BLaER1 treated with 17β-estradiol and CSF1 and Interleukin-3, amounts not matched to agents 10 nM and 100 nM (cell line): ENCODE measurements at regions not wholly inside any gene's neighbourhood (a gene's known extent, or its start where the extent isn't known, plus 50 kb on each side); places are given as distances from the start of the nearest gene placed in this dataset.
"Not testable (repeated sequence)": the region's sequence is repeated elsewhere in the genome, so short reads cannot be mapped to it uniquely, and the experiment has no call there.

Source experiments
- H3K27ac ChIP-seq, 11 experiments: shearing (Covaris generic); formaldehyde crosslinking; 2 replicates each; pipeline ENCODE4 v1.8.1; 2022
- H3K27me3 ChIP-seq, 11 experiments: shearing (Covaris generic); formaldehyde crosslinking; 2 replicates each; pipeline ENCODE4 v1.8.1; 2022
- H3K36me3 ChIP-seq, 11 experiments: shearing (Covaris generic); formaldehyde crosslinking; 2 replicates each; pipeline ENCODE4 v1.8.1; 2022
- H3K4me1 ChIP-seq, 10 experiments: shearing (Covaris generic); formaldehyde crosslinking; 2 replicates each; pipeline ENCODE4 v1.8.1; 2022
- H3K4me2 ChIP-seq, 11 experiments: shearing (Covaris generic); formaldehyde crosslinking; 2 replicates each; pipeline ENCODE4 v1.8.1; 2022
- H3K4me3 ChIP-seq, 10 experiments: shearing (Covaris generic); formaldehyde crosslinking; 2 replicates each; pipeline ENCODE4 v1.8.1; 2022
- H3K9ac ChIP-seq, 11 experiments: shearing (Covaris generic); formaldehyde crosslinking; 2 replicates each; pipeline ENCODE4 v1.8.1; 2022
- H3K9me3 ChIP-seq, 11 experiments: shearing (Covaris generic); formaldehyde crosslinking; replicated peaks in 1 of 11; 2 replicates each; pipeline ENCODE4 v1.8.1; 2022
- H4K20me1 ChIP-seq, 11 experiments: shearing (Covaris generic); formaldehyde crosslinking; 2 replicates each; pipeline ENCODE4 v1.8.1; 2022
- Cebpa-rat ChIP-seq, 11 experiments: shearing (Covaris generic); IDR thresholded peaks; 2 replicates each; pipeline ENCODE4 v1.8.1; 2022

GRCh38 chr12:131413471-131413870 is 297.4 kb upstream of the SFSWAP start:
- Histone ChIP-seq H3K9me3 (peaks cover 0 to 3% (median 0%) of the 10 kb centered on the region in 11 experiments; a peak in 1 of 22 replicates), H4K20me1 (no peaks in the 10 kb centered on the region), H3K36me3 (no peaks in the 10 kb centered on the region), H3K4me1 (peaks cover 0 to 3% (median 0%) of the 10 kb centered on the region in 10 experiments; a peak in 1 of 20 replicates), H3K9ac (no peak overlapping the region), H3K4me3 (no peak overlapping the region), H3K4me2 (no peak overlapping the region), H3K27ac (no peak overlapping the region), H3K27me3 (no peaks in the 10 kb centered on the region)
- TF ChIP-seq Cebpa-rat (IDR thresholded peaks at IDR 0.05), result no peak

DNA sequence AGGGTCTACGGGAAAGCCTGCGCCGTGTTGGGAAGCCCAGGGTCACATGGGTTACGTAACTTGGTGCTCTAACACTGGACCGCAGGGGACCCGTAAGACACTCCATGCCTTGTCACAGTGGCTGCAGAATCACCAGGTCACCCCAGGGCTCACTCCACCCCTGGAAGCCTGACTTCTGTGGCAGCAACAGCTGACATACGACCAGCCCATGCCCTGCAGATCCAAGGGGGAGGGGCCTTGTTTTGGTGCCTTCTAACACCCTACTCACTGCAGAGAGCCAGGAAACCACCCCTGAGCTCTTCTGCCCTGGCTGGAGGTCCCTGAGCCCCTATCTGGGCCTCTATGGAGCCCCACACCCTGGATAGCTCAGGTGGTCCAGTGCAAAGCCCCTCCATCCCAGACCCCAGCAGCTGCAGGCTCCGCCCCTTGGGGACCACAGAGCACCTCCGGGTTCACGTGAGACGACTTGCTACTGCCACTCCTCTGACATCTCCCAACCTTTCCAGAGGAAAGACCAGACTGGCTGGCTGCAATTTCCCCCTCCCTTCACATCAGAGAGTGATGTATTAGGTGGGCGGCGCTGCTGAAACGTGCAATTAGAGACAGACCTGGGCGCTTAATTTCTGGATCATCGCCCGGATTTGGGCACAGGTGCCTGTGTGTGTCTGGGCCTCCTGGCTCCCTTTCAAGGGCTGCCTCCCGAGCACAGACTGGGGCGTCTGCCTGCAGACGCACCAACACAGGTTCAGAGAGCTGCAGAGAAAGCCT is 296.6 kb upstream of the SFSWAP start:
- H3K9ac ChIP-seq, H3K4me1 ChIP-seq, H3K27ac ChIP-seq, H3K36me3 ChIP-seq, H3K27me3 ChIP-seq, H4K20me1 ChIP-seq, H3K9me3 ChIP-seq, H3K4me3 ChIP-seq, H3K4me2 ChIP-seq: not testable (repeated sequence)

DNA sequence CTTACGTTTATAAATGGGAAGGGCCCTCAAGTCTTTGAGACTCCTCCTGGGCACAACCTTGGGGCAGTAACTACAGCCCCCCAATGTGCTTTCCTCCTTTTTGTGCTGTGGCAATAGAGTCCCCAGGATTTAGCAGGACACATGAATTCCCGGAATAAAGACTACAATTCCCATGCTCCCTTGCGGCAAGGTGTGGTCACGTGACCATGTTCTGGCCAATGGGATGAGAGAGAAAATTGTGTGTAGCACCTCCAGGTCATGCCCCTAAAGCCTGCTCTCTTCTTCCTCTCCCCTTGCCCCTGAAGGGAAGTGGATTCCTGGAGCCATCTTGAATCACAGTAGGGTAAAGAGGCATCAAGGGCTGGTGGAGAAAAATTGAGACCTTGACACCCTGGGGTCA is 295.1 kb upstream of the SFSWAP start:
- H3K9ac ChIP-seq, result no peak overlapping the region
- no peak for TF ChIP-seq Cebpa-rat (IDR thresholded peaks at IDR 0.05)

DNA sequence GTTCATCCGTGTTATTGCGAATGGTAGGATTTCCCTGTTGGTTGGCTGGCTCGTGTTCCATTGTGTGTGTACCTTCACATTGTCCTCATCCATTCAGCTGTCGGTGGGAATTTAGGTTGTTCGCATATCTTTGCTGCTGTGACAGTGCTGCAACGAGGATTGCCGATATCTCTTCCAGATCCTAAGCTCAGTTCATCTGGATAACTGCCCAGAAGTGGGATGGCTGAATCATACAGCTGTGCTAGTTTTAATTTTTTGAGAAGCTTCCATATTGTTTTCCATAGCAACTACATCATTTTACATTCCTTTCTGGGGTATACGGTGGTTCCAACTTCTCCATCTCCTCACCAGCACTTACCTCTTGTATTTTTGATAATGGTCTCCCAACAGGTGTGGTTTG is 292.8 kb upstream of the SFSWAP start:
- Histone ChIP-seq H3K9ac (no peak overlapping the region), H3K27ac (no peak overlapping the region), H3K4me1 (no peaks in the 10 kb centered on the region), H3K4me3 (no peak overlapping the region), H4K20me1 (no peaks in the 10 kb centered on the region), H3K27me3 (no peaks in the 10 kb centered on the region), H3K4me2 (no peak overlapping the region), H3K36me3 (no peaks in the 10 kb centered on the region), H3K9me3 (peaks cover 0 to 6% (median 3%) of the 10 kb centered on the region in 11 experiments; a peak in 4 of 22 replicates)
- no peak for TF ChIP-seq Cebpa-rat (IDR thresholded peaks at IDR 0.05)

More for the DNA sequence above, 295.1 kb upstream of the SFSWAP start:
- Histone ChIP-seq H3K27ac (no peak overlapping the region), H4K20me1 (no peaks in the 10 kb centered on the region), H3K9me3 (peaks cover 0 to 3% (median 0%) of the 10 kb centered on the region in 11 experiments; a peak in 1 of 22 replicates), H3K4me2 (no peak overlapping the region), H3K36me3 (no peaks in the 10 kb centered on the region), H3K4me3 (no peak overlapping the region), H3K4me1 (peaks cover 0 to 3% (median 0%) of the 10 kb centered on the region in 10 experiments; a peak in 1 of 20 replicates), H3K27me3 (no peaks in the 10 kb centered on the region)

DNA sequence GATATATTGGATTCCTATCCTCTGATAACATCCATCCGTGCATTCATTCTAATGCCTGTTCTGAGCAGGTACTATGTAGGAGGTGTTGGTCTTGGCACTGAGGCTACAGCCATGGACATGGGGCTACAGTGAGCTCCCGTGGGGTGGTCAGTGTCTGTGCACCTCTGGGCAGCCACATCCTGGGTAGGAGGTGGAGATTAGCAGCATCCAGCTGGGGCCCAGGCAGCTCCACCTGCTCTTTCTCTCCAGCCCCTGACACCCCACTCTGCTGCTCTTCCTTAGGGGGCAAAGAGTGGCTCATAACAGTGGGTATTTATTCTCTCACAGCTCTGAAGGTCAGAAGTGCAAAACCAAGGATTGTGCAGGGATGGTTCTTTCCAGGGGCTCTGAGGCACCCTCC is 292.0 kb upstream of the SFSWAP start:
- Histone ChIP-seq H3K27ac (no peak overlapping the region), H3K9ac (no peak overlapping the region), H3K27me3 (no peaks in the 10 kb centered on the region), H3K4me3 (no peak overlapping the region), H3K4me2 (no peak overlapping the region), H4K20me1 (no peaks in the 10 kb centered on the region), H3K36me3 (no peaks in the 10 kb centered on the region), H3K4me1 (no peaks in the 10 kb centered on the region), H3K9me3 (peaks cover 5 to 14% (median 11%) of the 10 kb centered on the region in 11 experiments; a peak in 20 of 22 replicates)
- TF ChIP-seq Cebpa-rat (IDR thresholded peaks at IDR 0.05), result no peak

DNA sequence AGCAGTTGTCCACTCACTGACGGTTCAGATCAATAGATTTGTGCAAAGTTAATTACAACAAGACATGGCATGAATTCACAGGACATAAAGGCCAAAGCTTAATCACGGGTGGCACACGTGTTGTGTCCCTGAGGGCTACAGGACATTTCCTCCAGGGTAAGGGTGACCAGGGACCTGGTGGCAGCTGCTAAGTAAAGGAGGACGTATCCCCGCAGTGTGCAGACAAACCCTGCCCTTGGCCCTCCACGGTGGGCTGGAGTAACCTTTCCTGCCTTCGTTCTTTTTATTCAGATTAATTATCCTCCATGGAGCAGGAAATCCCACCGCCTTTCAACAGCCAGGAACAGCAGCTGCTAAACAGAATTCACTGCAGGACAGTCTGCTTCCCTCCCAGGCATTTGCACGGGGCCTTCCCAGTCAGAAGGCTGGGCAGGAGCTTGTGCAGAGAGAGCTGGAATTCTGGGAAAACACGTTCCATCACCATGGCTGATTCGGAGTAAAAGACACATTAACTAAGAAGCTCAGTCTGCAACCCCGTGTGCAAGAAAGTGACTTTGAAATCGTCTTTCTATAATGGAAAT is 289.9 kb upstream of the SFSWAP start:
- H3K4me3 ChIP-seq, result no peak overlapping the region
- H3K27me3 ChIP-seq, result no peaks in the 10 kb centered on the region
- H4K20me1 ChIP-seq, result no peaks in the 10 kb centered on the region
- H3K9ac ChIP-seq, result no peak overlapping the region
- no peak overlapping the region for H3K27ac ChIP-seq
- no peak overlapping the region for H3K4me2 ChIP-seq
- H3K9me3 ChIP-seq, result peaks cover 26 to 35% (median 31%) of the 10 kb centered on the region in 11 experiments
- no peak for TF ChIP-seq Cebpa-rat (IDR thresholded peaks at IDR 0.05)
- H3K4me1 ChIP-seq, result no peaks in the 10 kb centered on the region
- no peaks in the 10 kb centered on the region for H3K36me3 ChIP-seq

- Histone ChIP-seq H3K27me3 (no peaks in the 10 kb centered on the region), H3K9me3 (peaks cover 27 to 42% (median 34%) of the 10 kb centered on the region in 11 experiments), H4K20me1 (no peaks in the 10 kb centered on the region), H3K4me3 (no peak overlapping the region), H3K27ac (no peak overlapping the region), H3K9ac (no peak overlapping the region), H3K4me2 (no peak overlapping the region), H3K36me3 (no peaks in the 10 kb centered on the region), H3K4me1 (no peaks in the 10 kb centered on the region)
- TF ChIP-seq Cebpa-rat (IDR thresholded peaks at IDR 0.05), result no peak
Measured at GRCh38 chr12:131421509-131422186, 289.2 kb upstream of the SFSWAP start.

GRCh38 chr12:131422187-131422520 is 288.7 kb upstream of the SFSWAP start:
- no peak for TF ChIP-seq Cebpa-rat (IDR thresholded peaks at IDR 0.05)
- Histone ChIP-seq H3K9ac (no peak overlapping the region), H3K4me3 (no peak overlapping the region), H3K36me3 (no peaks in the 10 kb centered on the region), H4K20me1 (no peaks in the 10 kb centered on the region), H3K4me1 (no peaks in the 10 kb centered on the region), H3K4me2 (no peak overlapping the region), H3K27me3 (no peaks in the 10 kb centered on the region), H3K27ac (no peak overlapping the region), H3K9me3 (peaks cover 27 to 42% (median 34%) of the 10 kb centered on the region in 11 experiments)

DNA sequence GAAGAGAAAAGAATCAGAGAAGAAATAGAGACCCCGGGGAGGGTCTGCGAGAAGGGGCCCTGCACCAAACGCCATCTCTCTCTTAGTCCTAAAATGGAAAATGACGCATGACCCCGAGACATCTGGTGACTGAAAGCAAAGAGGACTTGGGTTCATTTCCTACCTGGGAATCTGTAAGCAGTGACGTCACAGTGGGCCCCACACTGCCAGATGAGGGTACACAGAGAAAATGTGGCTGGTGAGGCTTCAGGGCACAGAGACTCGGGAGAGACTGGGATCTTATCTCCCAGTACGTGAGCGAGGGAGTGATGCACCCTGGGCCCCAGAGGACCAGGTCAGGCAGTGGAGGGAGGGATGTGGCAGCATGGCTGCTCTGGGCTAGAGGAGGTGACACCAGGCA is 288.1 kb upstream of the SFSWAP start:
- H3K27me3 ChIP-seq, result no peaks in the 10 kb centered on the region
- no peak overlapping the region for H3K4me3 ChIP-seq
- no peak for TF ChIP-seq Cebpa-rat (IDR thresholded peaks at IDR 0.05)
- H3K36me3 ChIP-seq, result no peaks in the 10 kb centered on the region
- H3K9ac ChIP-seq, result no peak overlapping the region
- peaks cover 27 to 39% (median 34%) of the 10 kb centered on the region in 11 experiments for H3K9me3 ChIP-seq
- H3K4me1 ChIP-seq, result no peaks in the 10 kb centered on the region
- H3K27ac ChIP-seq, result no peak overlapping the region
- H3K4me2 ChIP-seq, result no peak overlapping the region
- no peaks in the 10 kb centered on the region for H4K20me1 ChIP-seq
